Thyroid gland (tissue), 4 donors: ENCODE measurements at regions not wholly inside any gene's neighbourhood (a gene's known extent, or its start where the extent isn't known, plus 50 kb on each side); places are given as distances from the start of the nearest gene placed in this dataset.
"Not testable (repeated sequence)": the region's sequence is repeated elsewhere in the genome, so short reads cannot be mapped to it uniquely, and the experiment has no call there.

Experiments
- POLR2A ChIP-seq, 2 donors: fragments of 450-650 bp; IDR thresholded peaks; one replicate each; pipeline ENCODE4 v1.6.1; 2017; ENCODE audit warnings: antibody characterized with exemption in 2 of 2, mild to moderate bottlenecking in 2 of 2, moderate library complexity in 1 of 2
- TF ChIP-seq, protein P1 (sequence below), 6 experiments: fragments of 200-600 bp in 3 of 6; fragments of 450-650 bp in 3 of 6; sonication (generic) in 3 of 6; IDR thresholded peaks; one replicate each; pipeline ENCODE4 v1.5.1; 2016 to 2019; ENCODE audit warnings: antibody characterized with exemption in 6 of 6, mild to moderate bottlenecking in 2 of 6, inconsistent platforms in 1 of 6, moderate library complexity in 1 of 6

DNA sequence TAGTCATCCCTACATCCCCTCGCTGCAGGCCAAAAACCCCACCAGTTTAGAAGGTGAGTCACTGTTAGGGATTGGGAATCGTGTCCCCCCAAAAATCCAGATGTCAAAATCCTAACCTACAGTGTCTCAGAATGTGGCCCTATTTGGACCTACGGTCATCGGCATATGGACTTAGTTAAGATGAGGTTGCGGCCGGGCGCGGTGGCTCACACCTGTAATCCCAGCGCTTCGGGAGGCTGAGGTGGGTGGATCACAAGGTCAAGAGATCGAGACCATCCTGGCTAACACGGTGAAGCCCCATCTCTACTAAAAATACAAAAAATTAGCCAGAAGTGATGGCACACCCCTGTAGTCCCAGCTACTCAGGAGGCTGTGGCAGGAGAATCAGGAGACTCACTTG, 318.6 kb upstream of the KAZN start:
- TF ChIP-seq, protein P1, sequence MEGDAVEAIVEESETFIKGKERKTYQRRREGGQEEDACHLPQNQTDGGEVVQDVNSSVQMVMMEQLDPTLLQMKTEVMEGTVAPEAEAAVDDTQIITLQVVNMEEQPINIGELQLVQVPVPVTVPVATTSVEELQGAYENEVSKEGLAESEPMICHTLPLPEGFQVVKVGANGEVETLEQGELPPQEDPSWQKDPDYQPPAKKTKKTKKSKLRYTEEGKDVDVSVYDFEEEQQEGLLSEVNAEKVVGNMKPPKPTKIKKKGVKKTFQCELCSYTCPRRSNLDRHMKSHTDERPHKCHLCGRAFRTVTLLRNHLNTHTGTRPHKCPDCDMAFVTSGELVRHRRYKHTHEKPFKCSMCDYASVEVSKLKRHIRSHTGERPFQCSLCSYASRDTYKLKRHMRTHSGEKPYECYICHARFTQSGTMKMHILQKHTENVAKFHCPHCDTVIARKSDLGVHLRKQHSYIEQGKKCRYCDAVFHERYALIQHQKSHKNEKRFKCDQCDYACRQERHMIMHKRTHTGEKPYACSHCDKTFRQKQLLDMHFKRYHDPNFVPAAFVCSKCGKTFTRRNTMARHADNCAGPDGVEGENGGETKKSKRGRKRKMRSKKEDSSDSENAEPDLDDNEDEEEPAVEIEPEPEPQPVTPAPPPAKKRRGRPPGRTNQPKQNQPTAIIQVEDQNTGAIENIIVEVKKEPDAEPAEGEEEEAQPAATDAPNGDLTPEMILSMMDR (IDR thresholded peaks at IDR 0.05), result not testable (repeated sequence)
- TF ChIP-seq POLR2A (IDR thresholded peaks at IDR 0.05), result not testable (repeated sequence)
